HG03135 (cell line): ENCODE measurements at regions not wholly inside any gene's neighbourhood (a gene's known extent, or its start where the extent isn't known, plus 50 kb on each side); places are given as distances from the start of the nearest gene placed in this dataset.

ENCODE experiments used
- ATAC-seq: cut with Tn5 transposase; IDR thresholded peaks from one replicate; pipeline ENCODE4 v1.9.1; 2021; ENCODE audit warnings: mild to moderate bottlenecking, moderate library complexity; ENCODE audit not compliant: unreplicated experiment

DNA sequence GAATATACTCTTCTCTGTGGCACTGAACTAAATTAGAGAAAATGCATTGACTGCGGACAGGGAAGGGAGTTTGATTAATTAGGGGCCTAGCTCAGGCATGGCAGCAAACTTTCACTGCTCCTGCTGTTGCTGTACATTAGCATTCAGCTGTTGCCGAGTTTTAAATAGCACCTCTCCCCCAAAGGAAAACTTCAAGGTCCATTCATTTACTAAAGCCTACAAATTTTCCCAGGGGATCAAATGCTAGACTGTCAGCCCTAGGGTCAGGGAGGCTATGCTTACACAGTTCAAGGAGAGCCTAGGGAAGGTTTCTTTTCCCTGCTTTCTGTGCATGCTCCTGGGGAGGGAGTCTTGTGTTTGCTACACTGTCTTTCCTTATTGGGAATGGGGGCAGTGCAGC is 60.0 kb upstream of the GZMB start:
- ATAC-seq = no peak

DNA sequence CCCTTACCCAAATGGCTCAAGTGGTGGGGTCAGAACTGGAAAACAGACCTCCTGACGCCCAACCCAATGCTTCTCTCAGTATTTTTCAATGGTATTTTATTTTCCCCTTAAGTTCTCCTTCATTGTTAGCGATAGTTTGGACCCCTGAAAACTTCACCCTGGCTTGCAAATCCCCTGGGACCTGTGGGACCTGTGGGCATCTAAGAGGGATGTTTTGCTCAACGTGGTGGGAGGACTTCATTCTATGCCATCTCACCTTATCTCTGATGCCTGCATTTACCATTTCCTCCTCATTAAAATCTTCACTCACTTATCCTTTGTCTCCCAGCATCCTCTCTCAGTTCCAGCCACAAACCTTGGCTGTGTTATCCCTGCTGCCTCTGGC is 59.4 kb upstream of the GZMB start:
- no peak for ATAC-seq

DNA sequence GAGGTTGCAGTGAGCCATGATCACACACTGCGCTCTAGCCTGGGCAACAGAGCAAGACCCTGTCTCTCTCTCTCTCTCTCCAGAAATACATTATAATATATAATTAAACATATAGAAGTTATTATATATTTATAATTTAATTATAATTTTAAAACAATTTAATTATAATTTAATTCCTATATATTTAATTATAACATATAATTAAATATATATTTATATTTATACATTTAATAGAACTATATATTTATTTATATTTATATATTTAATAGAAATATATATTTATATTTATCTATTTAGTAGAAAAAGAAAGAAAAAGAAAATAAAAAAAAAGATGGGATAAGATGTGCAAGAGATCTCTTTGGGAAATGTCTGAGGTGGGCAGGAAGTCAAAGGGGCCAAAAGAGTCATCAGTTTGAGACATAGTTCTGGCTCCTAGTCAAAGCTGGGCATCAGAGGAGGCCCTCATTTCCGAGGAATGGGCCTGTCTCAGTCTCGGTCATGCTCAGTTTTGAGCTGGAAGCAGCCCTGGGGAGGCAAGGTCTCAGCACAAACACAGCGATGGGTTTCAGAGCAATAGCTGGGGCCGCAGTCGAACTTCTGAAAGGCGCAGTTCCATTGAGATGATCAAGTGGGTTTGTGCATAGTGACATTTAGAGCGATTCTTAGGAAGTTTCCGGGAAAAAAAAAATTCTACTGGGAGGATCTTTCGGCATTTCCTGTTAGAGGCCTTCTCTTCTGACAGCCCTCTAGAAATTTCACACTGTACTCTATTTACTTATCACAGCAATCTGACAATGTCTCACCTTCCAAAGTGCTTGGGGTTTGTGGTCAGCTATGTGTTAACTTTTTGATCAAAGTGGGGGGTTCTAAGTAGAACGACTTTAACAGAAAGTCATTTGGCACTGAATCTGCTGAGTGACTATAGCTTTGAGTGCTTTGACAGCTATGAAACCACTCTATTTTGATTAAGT is 58.7 kb upstream of the GZMB start:
- ATAC-seq = no peak

DNA sequence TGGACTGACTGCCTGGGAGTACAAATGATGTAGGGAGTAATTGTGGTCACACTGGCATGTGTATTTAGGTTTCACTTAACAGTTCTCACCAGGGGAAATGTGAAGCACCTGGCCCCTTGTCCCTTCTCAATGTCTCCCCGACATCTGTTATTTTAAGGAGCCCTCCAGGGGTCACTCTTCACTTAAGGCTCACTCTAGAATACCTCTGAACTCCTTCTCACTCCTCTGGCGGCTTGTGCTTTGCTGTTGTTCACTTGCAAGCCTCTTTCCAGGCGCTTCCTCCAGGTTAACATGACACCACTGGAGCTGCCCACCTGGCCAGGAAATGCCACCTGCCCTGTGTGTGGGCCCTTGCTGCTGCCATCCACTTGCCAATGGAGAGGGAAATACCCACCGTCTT is 56.5 kb upstream of the GZMB start:
- ATAC-seq = peak; percentile 48

DNA sequence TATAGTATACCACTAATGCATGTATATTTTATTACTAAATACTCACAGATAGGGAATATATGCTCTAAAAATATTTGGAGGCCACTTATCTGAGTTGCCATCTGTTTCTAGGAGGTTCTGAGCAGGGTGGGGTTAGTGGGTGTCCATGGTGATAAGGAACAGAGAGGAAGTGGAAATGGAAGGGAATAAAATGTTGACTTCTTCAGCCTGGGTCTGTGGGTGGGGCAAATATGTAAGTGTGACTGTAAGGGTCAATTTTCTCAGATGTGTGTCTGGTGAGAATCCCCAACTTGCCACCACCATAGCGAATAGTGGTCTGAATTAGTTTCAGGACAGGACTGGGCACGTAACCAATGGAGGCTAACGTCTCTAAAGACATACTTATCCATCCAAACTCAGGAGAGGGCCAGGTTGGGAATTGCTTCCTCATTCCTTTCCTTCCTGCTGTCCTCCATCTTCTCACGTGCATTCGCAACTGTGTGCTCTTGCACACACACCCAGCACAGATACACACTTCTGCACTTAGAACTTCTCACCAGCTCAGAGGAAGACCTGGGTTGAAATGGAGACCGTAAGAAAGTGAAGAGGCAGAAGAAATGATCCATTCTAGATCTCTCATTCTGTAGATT is 54.2 kb upstream of the GZMB start:
- no peak for ATAC-seq
